Loucy (cell line): ENCODE measurements at regions not wholly inside any gene's neighbourhood (a gene's known extent, or its start where the extent isn't known, plus 50 kb on each side); places are given as distances from the start of the nearest gene placed in this dataset.

Experiments
- H2AFZ ChIP-seq: fragments of 200-600 bp; sonication (generic); 2 replicates; pipeline ENCODE4 v1.6.0; 2016; ENCODE audit warnings: antibody characterized with exemption, mild to moderate bottlenecking, low read length, moderate library complexity
- H3F3A ChIP-seq: fragments of 200-600 bp; 2 replicates; pipeline ENCODE4 v1.6.0; 2016; ENCODE audit warnings: antibody characterized with exemption, low read depth, mild to moderate bottlenecking
- H3K27me3 ChIP-seq: fragments of 200-600 bp; sonication (generic); 2 replicates; pipeline ENCODE4 v1.6.1; 2014; ENCODE audit warnings: low read length, mild to moderate bottlenecking; ENCODE audit not compliant: insufficient read depth, poor library complexity, severe bottlenecking
- H3K36me3 ChIP-seq: fragments of 200-600 bp; sonication (generic); 2 replicates; pipeline ENCODE4 v1.6.1; 2016; ENCODE audit warnings: low read length; ENCODE audit not compliant: insufficient read depth
- H3K4me1 ChIP-seq: fragments of 200-600 bp; sonication (generic); 2 replicates; pipeline ENCODE4 v1.5.1; 2014; ENCODE audit warnings: low read length, mild to moderate bottlenecking; ENCODE audit not compliant: insufficient read depth, poor library complexity, severe bottlenecking
- H3K4me2 ChIP-seq: fragments of 200-600 bp; sonication (generic); 2 replicates; pipeline ENCODE4 v1.6.0; 2014; ENCODE audit warnings: antibody characterized with exemption, low read length, low read depth, mild to moderate bottlenecking; ENCODE audit not compliant: poor library complexity, severe bottlenecking
- H3K4me3 ChIP-seq: fragments of 200-600 bp; sonication (generic); 2 replicates; pipeline ENCODE4 v1.5.1; 2014; ENCODE audit warnings: low read length, mild to moderate bottlenecking, mixed read lengths; ENCODE audit not compliant: poor library complexity, severe bottlenecking
- H3K79me2 ChIP-seq: fragments of 200-600 bp; sonication (generic); 2 replicates; pipeline ENCODE4 v1.6.1; 2014; ENCODE audit warnings: low read length; ENCODE audit not compliant: insufficient read depth
- H3K9ac ChIP-seq: fragments of 200-600 bp; sonication (generic); 2 replicates; pipeline ENCODE4 v1.6.0; 2014; ENCODE audit warnings: mild to moderate bottlenecking, low read depth, low read length, moderate library complexity; ENCODE audit not compliant: poor library complexity, severe bottlenecking
- H3K9me2 ChIP-seq: fragments of 200-600 bp; sonication (generic); replicated peaks from 2 replicates; pipeline ENCODE4 v1.6.1; 2016; ENCODE audit warnings: low read depth, low read length, mixed read lengths
- H3K9me3 ChIP-seq: fragments of 200-600 bp; sonication (generic); 2 replicates; pipeline ENCODE4 v1.6.1; 2014; ENCODE audit warnings: mild to moderate bottlenecking, antibody characterized with exemption, low read length, low read depth; ENCODE audit not compliant: insufficient read depth
- H4K20me1 ChIP-seq: fragments of 200-600 bp; sonication (generic); 2 replicates; pipeline ENCODE4 v1.6.0; 2014; ENCODE audit warnings: antibody characterized with exemption, low read length, mild to moderate bottlenecking; ENCODE audit not compliant: insufficient read depth, poor library complexity, severe bottlenecking
- EZH2phosphoT487 ChIP-seq: fragments of 200-600 bp; IDR thresholded peaks from 2 replicates; pipeline ENCODE4 v1.6.1; 2018; ENCODE audit warnings: antibody characterized with exemption, mild to moderate bottlenecking, moderate library complexity, borderline replicate concordance
- TF ChIP-seq, protein P1 (sequence below): fragments of 200-600 bp; sonication (generic); conservative IDR thresholded peaks from 2 replicates; pipeline ENCODE4 v1.5.1; 2014; ENCODE audit warnings: mild to moderate bottlenecking, antibody characterized with exemption, low read length

DNA sequence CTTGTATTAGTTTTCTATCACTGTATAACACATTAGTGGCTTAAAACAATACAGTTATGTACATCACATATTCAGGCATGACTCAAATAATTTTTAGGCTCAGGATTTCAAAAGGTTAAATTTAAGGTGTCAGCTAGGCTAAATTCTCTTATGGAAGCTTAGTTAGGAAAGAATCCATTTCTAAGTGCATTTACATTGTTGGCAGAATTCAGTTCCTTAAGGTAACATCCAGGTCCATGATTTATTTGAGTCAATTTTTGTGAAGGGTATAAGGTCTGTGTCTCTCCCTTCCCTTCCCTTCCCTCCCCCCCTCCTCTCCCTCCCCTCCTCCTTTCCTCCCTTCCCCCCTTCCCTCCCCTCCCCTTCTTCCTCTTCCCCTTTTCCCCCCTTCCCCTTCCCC is 399.0 kb upstream of the CNTN5 start:
- no peaks in the 10 kb centered on the region for H3K27me3 ChIP-seq
- H3K9me2 ChIP-seq, result no peaks in the 10 kb centered on the region
- TF ChIP-seq EZH2phosphoT487, result no peak
- TF ChIP-seq, protein P1, sequence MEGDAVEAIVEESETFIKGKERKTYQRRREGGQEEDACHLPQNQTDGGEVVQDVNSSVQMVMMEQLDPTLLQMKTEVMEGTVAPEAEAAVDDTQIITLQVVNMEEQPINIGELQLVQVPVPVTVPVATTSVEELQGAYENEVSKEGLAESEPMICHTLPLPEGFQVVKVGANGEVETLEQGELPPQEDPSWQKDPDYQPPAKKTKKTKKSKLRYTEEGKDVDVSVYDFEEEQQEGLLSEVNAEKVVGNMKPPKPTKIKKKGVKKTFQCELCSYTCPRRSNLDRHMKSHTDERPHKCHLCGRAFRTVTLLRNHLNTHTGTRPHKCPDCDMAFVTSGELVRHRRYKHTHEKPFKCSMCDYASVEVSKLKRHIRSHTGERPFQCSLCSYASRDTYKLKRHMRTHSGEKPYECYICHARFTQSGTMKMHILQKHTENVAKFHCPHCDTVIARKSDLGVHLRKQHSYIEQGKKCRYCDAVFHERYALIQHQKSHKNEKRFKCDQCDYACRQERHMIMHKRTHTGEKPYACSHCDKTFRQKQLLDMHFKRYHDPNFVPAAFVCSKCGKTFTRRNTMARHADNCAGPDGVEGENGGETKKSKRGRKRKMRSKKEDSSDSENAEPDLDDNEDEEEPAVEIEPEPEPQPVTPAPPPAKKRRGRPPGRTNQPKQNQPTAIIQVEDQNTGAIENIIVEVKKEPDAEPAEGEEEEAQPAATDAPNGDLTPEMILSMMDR, result no peak
- no peaks in the 10 kb centered on the region for H4K20me1 ChIP-seq
- H3K79me2 ChIP-seq, result no peaks in the 10 kb centered on the region
- H3K36me3 ChIP-seq, result no peaks in the 10 kb centered on the region
- H3K4me1 ChIP-seq, result no peaks in the 10 kb centered on the region
- no peaks in the 10 kb centered on the region for H3F3A ChIP-seq
- no peak overlapping the region for H3K9ac ChIP-seq
- H3K4me2 ChIP-seq, result no peak overlapping the region
- no peak overlapping the region for H2AFZ ChIP-seq
- H3K9me3 ChIP-seq, result no peaks in the 10 kb centered on the region
- no peak overlapping the region for H3K4me3 ChIP-seq

DNA sequence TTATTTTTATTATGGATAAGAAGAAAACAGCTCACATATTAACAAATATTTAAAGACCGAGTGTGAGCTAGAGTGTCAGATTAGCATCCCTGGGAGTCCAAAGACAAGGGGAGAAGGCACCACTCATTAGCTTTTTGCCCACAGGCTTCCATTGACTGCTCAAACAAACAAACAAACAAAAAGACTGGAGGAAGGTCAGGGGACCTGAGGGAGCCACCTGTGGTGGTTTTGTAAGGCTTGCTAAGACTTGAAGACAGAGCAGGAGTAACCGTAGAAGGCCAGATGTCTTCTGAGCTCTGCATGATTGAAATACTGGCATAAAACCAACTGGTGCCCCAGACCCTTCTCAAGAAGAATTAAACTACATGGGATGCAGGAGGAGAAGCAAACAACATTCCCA is 395.2 kb upstream of the CNTN5 start:
- H3F3A ChIP-seq, result no peaks in the 10 kb centered on the region
- no peaks in the 10 kb centered on the region for H3K4me1 ChIP-seq
- H3K9ac ChIP-seq, result no peak overlapping the region
- TF ChIP-seq, protein P1, result no peak
- no peak for TF ChIP-seq EZH2phosphoT487
- H3K36me3 ChIP-seq, result no peaks in the 10 kb centered on the region
- H2AFZ ChIP-seq, result no peak overlapping the region
- H3K9me3 ChIP-seq, result no peaks in the 10 kb centered on the region
- H3K79me2 ChIP-seq, result no peaks in the 10 kb centered on the region
- no peaks in the 10 kb centered on the region for H3K27me3 ChIP-seq
- no peaks in the 10 kb centered on the region for H4K20me1 ChIP-seq
- no peaks in the 10 kb centered on the region for H3K9me2 ChIP-seq
- no peak overlapping the region for H3K4me3 ChIP-seq
- no peak overlapping the region for H3K4me2 ChIP-seq

DNA sequence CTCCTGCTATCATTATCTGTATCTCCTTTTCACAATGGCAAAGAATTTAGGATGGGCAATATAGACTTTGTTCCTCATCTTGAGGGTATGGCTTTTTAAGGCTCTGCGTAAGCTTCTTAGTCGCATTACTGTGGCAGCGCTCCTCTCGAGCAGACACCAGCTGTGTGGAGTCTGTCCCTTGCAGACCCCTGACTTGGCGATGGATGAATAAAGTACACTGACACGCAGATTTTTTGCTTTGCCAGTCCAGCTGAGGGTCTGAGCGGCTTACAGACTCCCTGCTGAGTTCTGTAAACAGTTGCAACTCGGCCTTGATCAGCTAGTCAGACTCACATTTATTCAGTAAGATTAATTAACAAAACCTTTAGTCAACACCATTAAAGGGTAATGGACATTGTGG is 390.0 kb upstream of the CNTN5 start:
- Histone ChIP-seq H2AFZ (no peak overlapping the region), H4K20me1 (no peaks in the 10 kb centered on the region), H3K9me3 (no peaks in the 10 kb centered on the region), H3K4me3 (no peak overlapping the region), H3K27me3 (no peaks in the 10 kb centered on the region), H3K4me1 (no peaks in the 10 kb centered on the region), H3K79me2 (no peaks in the 10 kb centered on the region), H3K9ac (no peak overlapping the region), H3K9me2 (no peaks in the 10 kb centered on the region), H3F3A (no peaks in the 10 kb centered on the region), H3K36me3 (no peaks in the 10 kb centered on the region), H3K4me2 (no peak overlapping the region)
- no peak for TF ChIP-seq EZH2phosphoT487
- TF ChIP-seq, protein P1, result no peak
